ENCODE measurements at regions not wholly inside any gene's neighbourhood (a gene's known extent, or its start where the extent isn't known, plus 50 kb on each side); places are given as distances from the start of the nearest gene placed in this dataset.

- DNase-seq (ENCODE audit: low read depth, low spot score) = no peak
Observed at GRCh38 chr2:67865917-67866316, 196.9 kb downstream of the C1D start.

DNA sequence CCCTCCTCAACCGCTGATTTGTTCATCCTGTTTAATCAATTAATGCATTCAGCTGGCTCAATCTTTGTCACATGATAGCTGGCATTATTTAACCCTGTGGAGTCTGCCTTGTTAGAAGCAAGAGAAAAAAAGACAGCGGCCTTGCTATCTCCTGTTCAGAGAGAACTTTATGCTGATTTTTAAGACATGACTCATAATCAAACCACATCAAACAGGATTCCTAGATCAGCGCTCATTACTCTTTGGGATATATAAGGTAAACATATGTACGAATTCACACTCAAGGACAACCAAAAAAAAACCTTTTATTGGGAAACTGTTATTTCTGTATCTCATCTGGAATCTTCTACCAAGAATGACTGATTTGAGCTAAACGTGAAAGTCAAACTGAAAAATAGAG, 195.1 kb downstream of the C1D start:
- no peak for DNase-seq (ENCODE audit: low read depth, low spot score)

DNA sequence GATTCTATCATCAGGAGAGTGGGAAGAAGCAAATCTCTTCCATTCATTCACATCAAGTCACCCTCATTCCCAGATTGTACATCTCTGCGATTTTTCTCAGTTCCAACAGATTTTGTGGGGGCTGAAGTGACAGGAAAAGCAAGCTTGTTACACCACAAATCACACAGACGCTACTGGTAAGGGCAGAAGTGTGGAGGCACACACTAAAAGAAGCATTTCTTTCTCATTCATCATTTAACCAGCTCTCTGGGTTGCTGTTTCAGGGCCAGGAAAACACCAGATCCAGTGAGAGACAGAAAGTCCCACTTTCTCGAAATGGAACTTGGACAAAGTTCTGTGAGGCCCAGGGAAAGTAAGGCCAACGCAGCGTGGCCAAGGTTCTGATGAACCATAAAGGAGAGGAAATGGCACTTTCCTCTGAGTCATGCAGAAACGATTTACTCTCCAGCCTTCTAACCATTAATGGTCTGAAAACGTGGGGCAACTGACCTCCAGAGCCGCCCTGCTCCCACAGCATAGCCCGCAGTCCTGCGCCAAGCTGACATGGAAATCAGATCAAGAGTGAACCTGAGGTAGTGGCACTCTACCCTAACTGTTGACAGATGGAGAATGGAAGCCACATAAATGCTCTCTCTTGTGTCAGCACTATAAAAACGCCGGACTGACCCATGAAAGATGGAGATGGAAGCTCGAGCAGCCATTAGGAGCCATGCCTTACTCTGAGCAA, 191.0 kb downstream of the C1D start:
- no peak for DNase-seq (ENCODE audit: low read depth, low spot score)

GRCh38 chr2:67872481-67872880, 190.3 kb downstream of the C1D start:
- DNase-seq (ENCODE audit: low read depth, low spot score) = no peak

DNA sequence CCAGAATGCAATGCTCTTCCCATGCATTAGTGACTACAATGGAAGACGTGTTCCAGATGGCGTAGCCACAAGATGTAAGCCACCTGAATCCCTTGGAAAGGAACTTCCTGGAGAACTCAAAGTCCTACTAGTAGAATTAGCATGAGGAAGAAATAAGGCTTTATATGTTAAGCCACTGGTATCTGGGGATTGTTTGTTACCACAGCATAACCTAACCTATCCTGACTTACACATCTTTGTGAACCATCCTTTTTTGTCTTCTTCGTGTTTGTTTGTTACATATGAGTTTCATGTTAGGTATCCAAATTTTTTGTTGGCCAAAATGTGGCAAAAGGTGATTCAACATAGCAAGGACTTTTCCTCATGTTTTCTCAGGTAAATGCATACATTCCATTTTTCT, 188.9 kb downstream of the C1D start:
- no peak for DNase-seq (ENCODE audit: low read depth, low spot score)

DNA sequence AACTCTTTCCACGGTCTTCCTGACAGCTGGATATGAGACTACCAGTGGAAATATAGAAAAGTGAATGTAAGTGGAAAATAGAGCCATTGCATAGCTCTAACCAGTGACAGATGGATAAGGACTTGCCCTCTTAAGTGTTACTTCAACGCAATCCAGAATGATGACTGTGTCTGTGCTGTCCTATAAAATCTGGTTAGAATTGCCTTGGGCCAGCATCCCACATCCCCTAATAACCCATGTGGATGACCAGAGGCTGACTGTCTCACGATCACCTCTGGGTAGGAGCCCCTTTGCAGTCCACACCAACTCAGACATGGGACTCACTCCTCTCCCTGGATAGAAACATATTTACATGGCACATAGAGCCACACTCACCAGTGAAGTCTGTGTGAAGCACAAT, 186.6 kb downstream of the C1D start:
- no peak for DNase-seq (ENCODE audit: low read depth, low spot score)

GRCh38 chr2:67877301-67877700, 185.5 kb downstream of the C1D start:
- DNase-seq (ENCODE audit: low read depth, low spot score) = no peak

DNA sequence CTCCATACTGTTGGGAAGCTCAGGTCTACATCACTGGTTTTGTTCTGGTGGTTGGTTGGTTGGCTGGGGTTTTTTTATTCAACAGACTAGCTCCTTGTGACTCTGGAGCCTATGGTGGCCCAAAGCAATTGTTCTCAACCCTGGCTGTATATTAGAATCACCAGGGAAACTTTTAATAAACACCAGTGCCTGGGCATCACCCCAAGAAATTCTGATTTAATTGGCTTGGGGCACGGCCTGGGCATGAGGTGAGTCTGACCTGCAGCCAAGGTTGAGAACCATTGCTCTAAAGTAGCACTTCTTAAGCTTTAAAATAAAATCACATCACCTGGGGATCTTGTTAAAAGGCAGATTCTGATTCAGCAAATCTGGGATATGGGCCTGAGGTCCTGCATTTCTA, 184.1 kb downstream of the C1D start:
- DNase-seq (ENCODE audit: low read depth, low spot score) = no peak

DNA sequence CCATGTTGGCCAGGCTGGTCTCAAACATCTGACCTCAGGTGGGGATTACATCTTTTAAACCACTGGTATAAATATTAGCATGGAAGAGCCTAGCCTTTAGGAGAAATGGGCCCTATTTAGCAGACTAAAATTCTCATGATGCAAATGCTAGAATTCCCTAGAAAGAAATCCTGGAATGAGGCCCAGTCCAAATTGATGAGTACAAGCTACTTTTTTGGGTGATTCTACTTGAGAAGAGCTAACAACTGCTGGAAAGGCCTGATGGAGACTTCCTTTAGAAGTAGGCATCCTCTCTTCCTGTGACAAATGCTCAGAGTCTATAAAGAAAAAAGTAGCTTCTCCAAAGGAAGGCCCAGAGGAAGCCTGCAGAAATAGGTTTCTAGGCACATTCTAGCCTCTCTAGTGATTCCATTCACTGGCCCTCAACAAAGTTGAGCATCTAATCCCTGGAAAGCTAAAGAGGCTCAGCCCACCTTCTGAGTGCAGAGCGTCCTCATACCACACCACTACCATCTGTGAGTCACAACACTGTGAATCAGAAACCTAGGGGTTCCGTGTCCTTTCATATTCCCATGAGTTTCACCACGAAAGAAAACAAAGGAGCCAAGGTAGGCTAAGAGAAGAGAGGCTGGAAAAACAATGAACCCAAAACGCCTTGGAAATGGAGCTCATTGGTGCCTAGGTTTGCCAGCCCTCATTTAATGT, 183.1 kb downstream of the C1D start:
- DNase-seq (ENCODE audit: low read depth, low spot score) = no peak

- DNase-seq (ENCODE audit: low read depth, low spot score) = no peak
Observed at GRCh38 chr2:67880291-67880761, 182.5 kb downstream of the C1D start.

DNA sequence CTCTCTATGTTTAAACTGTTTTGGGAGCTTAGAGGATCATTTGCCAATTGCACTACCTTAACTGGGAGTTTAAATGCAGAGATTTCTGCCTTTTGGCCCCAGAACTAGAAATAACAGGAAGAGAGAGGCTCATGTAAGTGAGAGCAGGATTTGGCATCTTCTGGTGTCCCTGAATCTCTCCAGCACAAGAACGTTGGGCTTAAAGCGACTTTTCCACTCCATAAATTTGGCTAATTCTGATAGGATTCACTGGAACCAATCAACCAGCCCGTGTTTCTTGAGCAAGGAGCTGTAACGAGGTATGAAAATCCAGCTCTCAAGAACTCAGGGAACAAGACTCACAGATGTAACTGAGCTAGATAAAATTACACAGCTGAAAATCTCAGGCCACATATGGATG, 181.0 kb downstream of the C1D start:
- DNase-seq (ENCODE audit: low read depth, low spot score) = no peak

DNA sequence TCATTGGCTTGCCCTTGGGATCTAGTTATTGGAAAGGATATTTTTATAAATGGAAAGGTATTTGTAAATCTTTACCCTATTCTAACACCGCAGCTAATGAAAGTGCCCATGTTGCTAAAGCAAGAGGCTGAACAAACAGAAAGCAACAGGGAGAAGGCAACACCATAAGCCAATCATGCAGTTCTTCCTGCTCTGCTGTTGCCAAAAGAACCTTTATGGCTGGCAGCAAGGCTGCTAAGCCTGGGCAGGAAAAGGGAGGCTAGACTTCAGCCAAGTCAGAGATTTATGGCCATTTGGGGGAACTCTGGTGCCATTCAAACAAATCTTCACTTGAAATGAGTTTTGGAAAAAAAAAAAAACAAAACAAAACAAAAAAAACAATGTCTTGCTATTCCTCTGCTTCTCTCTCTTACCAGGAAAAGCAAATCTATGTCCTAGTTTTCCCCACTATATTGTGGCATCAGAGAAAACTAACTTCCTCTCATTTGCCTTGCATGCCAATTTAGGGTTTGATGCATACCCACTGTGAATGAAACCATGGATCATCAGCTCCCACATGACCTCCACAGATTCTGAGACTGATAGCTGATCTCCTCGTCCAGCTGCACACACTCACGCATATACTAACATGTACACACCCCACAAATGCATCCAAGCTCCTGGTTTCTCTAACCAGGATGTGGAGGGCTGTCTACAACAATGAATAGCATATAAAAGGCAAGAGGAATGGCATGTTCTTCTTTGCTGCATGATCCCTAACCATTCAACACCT, 179.3 kb downstream of the C1D start:
- DNase-seq (ENCODE audit: low read depth, low spot score) = no peak

DNA sequence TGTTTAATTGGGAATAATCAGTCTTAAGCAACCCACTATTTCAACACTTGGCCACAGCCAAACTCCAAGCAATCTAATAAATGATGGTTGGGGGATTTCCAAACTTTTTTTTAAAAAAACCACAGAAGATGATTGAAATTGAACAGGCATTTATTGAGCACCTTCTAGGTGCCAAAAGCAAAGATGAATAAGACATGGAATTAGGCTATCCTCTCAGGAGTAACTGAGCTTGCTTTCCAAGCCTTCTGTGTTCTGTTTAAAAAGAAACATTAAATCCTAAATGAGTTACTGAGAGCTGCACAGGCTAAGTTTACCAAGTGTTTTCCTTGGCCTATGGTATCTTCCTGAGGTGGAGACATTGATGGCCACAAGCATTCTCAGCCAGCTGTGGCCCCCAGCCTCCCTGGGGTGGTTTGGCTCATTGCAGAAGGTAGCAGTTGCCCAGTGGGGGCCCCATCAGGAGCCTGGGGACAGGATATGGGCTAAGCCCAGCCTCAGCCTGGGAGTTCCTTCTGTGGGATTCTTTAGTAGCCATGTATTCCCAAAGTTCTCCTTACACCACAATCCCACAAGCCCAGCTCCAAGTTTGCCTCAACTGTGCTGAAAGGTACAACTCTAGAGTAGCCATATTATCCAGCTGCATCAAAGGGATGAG, 174.3 kb downstream of the C1D start:
- DNase-seq (ENCODE audit: low read depth, low spot score) = no peak

DNA sequence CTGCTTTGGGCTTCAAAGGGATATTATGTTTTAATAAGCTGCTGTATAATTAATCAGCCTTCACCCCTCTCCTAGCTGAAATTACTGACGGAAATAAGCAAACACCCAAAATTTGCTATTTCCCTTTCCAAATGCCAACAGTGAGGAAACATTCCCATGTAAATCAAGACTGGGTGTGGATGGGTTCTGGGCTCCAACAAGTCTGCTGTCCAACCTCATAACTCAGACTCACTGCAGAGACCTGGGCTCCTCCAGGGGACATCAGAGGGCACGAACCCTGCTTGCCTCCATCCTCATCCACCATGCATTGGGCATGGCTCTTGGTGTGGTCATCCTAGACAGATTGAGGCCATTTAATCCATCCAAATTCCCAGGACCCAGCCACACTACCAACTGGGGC, 173.7 kb downstream of the C1D start:
- DNase-seq (ENCODE audit: low read depth, low spot score) = no peak

DNA sequence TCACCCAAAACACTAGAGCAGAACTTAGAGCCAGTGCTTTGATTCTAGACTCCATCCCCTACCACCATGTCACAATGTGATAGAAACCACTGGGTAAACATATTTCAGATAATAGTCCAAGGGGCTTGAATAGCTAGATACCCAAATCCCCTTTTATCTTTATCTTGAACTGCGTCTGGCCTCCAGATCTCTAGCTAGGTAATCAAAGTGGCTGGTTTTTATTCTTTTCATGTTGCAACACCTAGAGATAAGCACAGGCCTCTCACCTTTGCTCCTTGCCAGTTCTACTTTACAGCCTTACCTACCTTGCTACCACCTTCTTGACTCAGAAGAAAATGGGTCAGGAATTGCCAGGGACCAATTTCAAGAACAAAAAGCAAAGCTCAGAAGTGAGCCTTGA, 171.2 kb downstream of the C1D start:
- no peak for DNase-seq (ENCODE audit: low read depth, low spot score)

GRCh38 chr2:67892339-67892846, 170.4 kb downstream of the C1D start:
- DNase-seq (ENCODE audit: low read depth, low spot score) = no peak

DNA sequence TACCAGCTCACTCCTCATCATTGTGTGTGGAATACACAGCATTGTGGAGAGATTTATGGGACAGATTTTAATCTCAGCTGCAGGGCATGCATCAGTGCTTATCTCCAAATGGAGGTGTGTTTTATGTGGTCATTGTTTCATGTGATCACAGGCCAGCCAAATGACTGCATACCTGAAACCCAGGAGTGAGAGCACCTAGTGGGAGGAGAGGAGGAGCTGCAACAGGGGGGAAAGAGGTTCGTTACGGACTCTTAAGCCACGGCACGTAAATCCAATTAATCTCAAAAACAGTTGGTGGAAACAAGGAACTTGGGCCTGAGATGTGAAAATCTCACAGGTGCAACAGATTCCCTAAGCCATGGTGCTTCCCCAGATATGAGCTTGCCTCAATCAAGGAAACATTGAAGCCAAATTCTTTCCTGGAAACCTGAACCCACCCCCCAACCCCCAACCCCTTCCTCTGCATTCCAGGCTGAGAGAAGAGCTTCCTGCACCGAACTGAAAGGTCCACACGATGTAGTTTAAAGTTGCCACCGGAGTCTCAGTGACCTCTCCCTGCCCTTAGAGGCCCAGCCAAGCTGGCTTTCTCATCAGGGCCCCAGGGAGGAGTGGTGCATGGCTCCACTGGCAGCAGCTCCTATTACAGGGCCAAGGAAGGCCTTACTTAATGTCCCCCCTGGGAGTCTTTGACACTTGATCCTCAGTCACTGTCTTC, 167.4 kb downstream of the C1D start:
- DNase-seq (ENCODE audit: low read depth, low spot score) = no peak

DNA sequence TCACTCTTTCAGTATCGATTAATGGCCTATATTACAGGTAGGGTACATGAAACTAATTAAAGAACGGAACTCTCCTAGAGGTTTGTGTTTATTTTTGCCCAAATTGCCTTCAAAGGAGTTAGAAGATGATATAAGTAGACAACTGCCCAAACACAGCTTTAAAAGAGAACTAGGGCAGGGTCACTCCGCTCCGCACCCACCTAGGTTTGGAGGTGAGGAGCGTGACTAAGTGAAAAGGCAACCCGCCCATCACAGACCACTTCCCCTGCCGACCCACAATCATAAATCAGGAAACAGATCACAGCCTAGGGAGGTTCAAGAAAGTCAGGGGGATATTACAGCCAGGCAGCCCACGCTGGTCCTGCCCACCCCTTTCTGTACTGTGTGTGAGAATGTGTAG, 166.7 kb downstream of the C1D start:
- no peak for DNase-seq (ENCODE audit: low read depth, low spot score)

DNA sequence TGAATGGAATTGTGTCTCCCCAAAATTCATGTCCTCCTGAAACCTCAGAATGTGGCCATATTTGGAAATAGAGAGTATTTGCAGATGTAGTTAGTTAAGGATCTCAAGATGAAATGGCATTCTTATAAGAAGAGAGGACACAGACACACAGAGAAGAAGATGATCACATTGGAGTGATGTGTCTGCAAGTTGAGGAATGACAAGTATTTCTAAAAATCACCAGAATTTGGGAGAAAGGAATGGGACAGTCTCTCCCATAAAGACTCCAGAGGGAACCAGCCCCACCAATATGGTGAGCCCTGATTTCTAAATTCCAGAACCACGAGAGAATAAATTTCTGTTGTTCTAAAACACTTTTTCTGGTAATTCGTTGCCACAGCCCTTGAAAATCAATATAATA, 166.3 kb downstream of the C1D start:
- DNase-seq (ENCODE audit: low read depth, low spot score) = no peak

- no peak for DNase-seq (ENCODE audit: low read depth, low spot score)
Observed at GRCh38 chr2:67898595-67898994, 164.2 kb downstream of the C1D start.

- no peak for DNase-seq (ENCODE audit: low read depth, low spot score)
Observed at GRCh38 chr2:67899187-67899586, 163.6 kb downstream of the C1D start.

All from brain pericyte (primary cell).